ENCODE measurements at regions not wholly inside any gene's neighbourhood (a gene's known extent, or its start where the extent isn't known, plus 50 kb on each side); places are given as distances from the start of the nearest gene placed in this dataset.

- no peak overlapping the region for H3K27ac Mint-ChIP-seq
- H3K4me3 Mint-ChIP-seq: no peak overlapping the region
- peaks cover 4 to 12% (median 8%) of the 10 kb centered on the region in 3 donors for H3K4me1 Mint-ChIP-seq
- H3K36me3 Mint-ChIP-seq: no peaks in the 10 kb centered on the region
- no peaks in the 10 kb centered on the region for H3K27me3 Mint-ChIP-seq
- H3K9me3 Mint-ChIP-seq: peaks cover 2 to 8% (median 7%) of the 10 kb centered on the region in 3 donors
These were observed 54.2 kb upstream of the ANKRD1 start for GRCh38 chr10:90975096-90975495.

DNA sequence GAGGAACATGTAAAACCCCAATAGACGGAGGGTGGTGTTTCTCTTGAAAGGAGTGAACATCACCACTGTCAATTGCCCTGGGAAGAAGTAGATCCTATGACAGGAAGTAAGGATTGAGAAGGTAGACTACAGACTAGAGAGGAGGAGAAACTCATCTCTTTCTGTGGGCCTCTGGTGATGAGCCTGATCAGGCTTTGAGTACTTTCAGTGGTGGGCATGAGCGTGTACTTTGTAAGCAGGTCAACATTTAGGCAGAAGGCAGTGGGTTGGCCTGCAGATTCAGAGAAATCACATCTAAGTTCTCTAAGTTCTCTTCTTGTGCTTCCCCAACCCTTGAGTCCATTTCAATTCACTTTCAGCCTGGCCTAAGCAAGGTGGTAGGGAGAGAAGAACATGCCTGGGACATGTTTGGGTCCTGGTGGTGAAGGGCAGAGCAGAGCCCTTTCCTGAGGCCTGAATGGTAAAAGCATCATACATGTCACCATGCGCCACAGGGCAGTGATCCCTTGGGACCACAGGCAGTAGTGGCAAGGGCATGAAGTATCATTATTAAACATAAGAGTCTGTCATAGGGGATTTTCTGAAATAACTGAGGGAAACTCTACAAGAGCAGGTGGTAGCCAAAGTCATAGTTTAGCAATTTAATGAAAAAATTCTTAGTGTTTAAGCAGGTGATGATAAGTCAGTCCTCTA is 56.4 kb upstream of the ANKRD1 start:
- Mint-ChIP-seq H3K27me3 (no peaks in the 10 kb centered on the region), H3K27ac (no peak overlapping the region), H3K4me1 (peaks cover 4 to 12% (median 8%) of the 10 kb centered on the region in 3 donors), H3K36me3 (no peaks in the 10 kb centered on the region), H3K9me3 (peaks cover 2 to 8% (median 7%) of the 10 kb centered on the region in 3 donors), H3K4me3 (no peak overlapping the region)

- no peaks in the 10 kb centered on the region for H3K27me3 Mint-ChIP-seq
- no peak overlapping the region for H3K27ac Mint-ChIP-seq
- no peaks in the 10 kb centered on the region for H3K36me3 Mint-ChIP-seq
- no peak overlapping the region for H3K4me3 Mint-ChIP-seq
- H3K9me3 Mint-ChIP-seq: peaks cover 2 to 8% (median 7%) of the 10 kb centered on the region in 3 donors
- peaks cover 4 to 12% (median 9%) of the 10 kb centered on the region in 3 donors for H3K4me1 Mint-ChIP-seq
These were observed 57.1 kb upstream of the ANKRD1 start for GRCh38 chr10:90977855-90978486.

- peaks cover 8 to 18% (median 11%) of the 10 kb centered on the region in 3 donors for H3K4me1 Mint-ChIP-seq
- no peaks in the 10 kb centered on the region for H3K27me3 Mint-ChIP-seq
- no peaks in the 10 kb centered on the region for H3K9me3 Mint-ChIP-seq
- H3K4me3 Mint-ChIP-seq: no peak overlapping the region
- H3K27ac Mint-ChIP-seq: no peak overlapping the region
- H3K36me3 Mint-ChIP-seq: no peaks in the 10 kb centered on the region
These were observed 61.6 kb upstream of the ANKRD1 start for GRCh38 chr10:90982406-90983008.

GRCh38 chr10:90983914-90984549 is 63.1 kb upstream of the ANKRD1 start:
- Mint-ChIP-seq H3K27ac (peak overlapping the region in 1 of 3 donors; percentile 88), H3K4me3 (peak overlapping the region in 2 of 4 donors; percentile 7 to 35), H3K9me3 (no peaks in the 10 kb centered on the region), H3K27me3 (no peaks in the 10 kb centered on the region), H3K36me3 (no peaks in the 10 kb centered on the region), H3K4me1 (peaks cover 4 to 10% (median 7%) of the 10 kb centered on the region in 3 donors)

DNA sequence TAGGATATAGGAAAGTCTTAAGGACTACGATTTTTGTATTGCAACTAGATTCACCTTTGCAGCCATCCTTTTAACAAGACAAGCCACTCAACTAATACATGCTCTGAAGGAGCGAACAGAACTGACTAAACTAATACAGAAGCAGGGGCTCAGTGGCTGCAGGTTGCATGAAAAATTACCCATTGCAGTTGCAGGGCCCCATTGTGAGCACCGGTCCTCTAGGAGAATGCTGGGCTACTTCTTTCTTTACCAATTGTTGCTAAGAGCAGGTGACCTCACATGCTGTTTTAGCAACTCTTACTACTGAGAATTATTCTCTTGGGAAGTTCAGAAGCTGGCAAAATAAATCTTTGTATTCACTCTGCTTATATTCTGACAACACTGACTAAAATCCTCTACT is 64.0 kb upstream of the ANKRD1 start:
- H3K9me3 Mint-ChIP-seq: no peaks in the 10 kb centered on the region
- H3K36me3 Mint-ChIP-seq: no peaks in the 10 kb centered on the region
- H3K27me3 Mint-ChIP-seq: no peaks in the 10 kb centered on the region
- H3K4me1 Mint-ChIP-seq: peaks cover 4 to 10% (median 7%) of the 10 kb centered on the region in 3 donors
- no peak overlapping the region for H3K27ac Mint-ChIP-seq
- H3K4me3 Mint-ChIP-seq: no peak overlapping the region

DNA sequence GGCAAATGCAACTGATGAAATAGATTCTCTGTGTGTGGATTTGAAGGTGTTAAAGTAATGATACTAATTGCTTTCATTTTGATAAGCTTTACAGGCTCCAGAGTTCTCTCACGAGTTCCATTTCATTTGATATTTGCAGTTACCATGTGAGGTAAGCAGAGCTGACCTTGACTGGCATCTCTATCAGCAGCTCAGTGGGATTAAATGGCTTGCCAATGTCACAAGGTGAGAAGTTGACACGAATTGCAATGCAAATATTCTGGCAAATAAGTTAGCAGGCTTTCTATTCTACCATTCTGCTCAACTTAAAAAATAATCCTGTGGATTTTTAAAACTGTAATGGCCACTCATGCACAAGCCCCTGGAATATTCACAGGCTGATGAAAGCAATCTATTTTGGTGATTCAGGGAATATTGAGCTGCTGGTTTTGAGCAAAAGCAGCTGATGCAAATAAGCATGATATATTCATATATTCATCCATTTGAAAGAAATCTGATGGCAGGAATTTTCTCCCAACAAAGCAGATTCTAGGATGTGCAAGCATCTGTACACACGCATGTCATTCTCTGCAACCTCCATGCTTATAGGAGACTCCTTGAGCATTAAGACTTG is 64.5 kb upstream of the ANKRD1 start:
- no peak overlapping the region for H3K4me3 Mint-ChIP-seq
- no peaks in the 10 kb centered on the region for H3K27me3 Mint-ChIP-seq
- peaks cover 4 to 10% (median 7%) of the 10 kb centered on the region in 3 donors for H3K4me1 Mint-ChIP-seq
- no peak overlapping the region for H3K27ac Mint-ChIP-seq
- H3K36me3 Mint-ChIP-seq: no peaks in the 10 kb centered on the region
- no peaks in the 10 kb centered on the region for H3K9me3 Mint-ChIP-seq

- no peaks in the 10 kb centered on the region for H3K27me3 Mint-ChIP-seq
These were observed 65.4 kb upstream of the ANKRD1 start for GRCh38 chr10:90986136-90986760.

GRCh38 chr10:90986870-90987269 is 66.0 kb upstream of the ANKRD1 start:
- no peaks in the 10 kb centered on the region for H3K27me3 Mint-ChIP-seq
- H3K9me3 Mint-ChIP-seq: no peaks in the 10 kb centered on the region
- peaks cover 4 to 10% (median 7%) of the 10 kb centered on the region in 3 donors for H3K4me1 Mint-ChIP-seq
- H3K4me3 Mint-ChIP-seq: no peak overlapping the region
- no peaks in the 10 kb centered on the region for H3K36me3 Mint-ChIP-seq
- no peak overlapping the region for H3K27ac Mint-ChIP-seq

More at GRCh38 chr10:90986136-90986760, 65.4 kb upstream of the ANKRD1 start:
- Mint-ChIP-seq H3K4me1 (peaks cover 4 to 10% (median 7%) of the 10 kb centered on the region in 3 donors), H3K27ac (no peak overlapping the region), H3K36me3 (no peaks in the 10 kb centered on the region), H3K4me3 (no peak overlapping the region), H3K9me3 (no peaks in the 10 kb centered on the region)

DNA sequence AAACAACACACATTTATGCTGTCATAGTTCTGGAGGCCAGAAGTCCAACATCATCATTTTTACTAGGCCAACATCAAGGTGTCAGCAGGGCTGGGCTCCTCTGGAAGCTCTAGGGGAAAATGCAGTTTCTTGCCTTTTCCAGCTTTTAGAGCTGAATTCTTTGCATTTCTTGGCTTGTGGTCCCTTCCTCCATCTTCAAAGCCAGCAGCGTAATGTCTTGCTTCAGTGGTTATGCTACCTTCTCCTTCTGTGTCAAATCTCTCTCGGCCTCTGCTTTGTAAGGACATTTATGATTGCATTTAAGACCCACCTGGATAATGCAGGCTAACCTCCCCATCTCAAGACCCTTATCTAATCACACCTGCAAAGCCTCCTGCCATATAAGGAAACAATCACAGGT is 66.5 kb upstream of the ANKRD1 start:
- H3K4me3 Mint-ChIP-seq: no peak overlapping the region
- peaks cover 4 to 10% (median 7%) of the 10 kb centered on the region in 3 donors for H3K4me1 Mint-ChIP-seq
- peak overlapping the region in 1 of 3 donors; percentile 65 for H3K27ac Mint-ChIP-seq
- H3K36me3 Mint-ChIP-seq: no peaks in the 10 kb centered on the region
- no peaks in the 10 kb centered on the region for H3K9me3 Mint-ChIP-seq
- no peaks in the 10 kb centered on the region for H3K27me3 Mint-ChIP-seq

DNA sequence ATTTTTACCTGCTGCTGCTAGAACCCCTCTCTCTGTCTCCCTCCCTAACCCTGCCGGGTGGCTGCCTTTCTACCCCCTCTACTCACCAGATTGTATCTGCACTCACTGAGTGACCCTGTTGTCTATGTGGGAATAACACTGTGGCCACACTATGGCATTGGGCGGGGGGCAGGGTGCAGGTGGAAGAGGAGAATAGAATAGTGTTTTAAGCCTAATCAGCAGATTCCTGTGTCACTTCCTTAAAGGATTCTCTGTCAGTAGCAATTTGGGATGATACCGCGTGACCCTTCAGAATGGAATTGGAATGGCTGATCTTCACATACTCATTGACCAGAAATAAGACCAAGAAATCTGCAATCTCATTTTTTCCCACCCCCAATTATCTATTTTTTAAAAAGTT is 67.1 kb upstream of the ANKRD1 start:
- Mint-ChIP-seq H3K27ac (peak overlapping the region in 1 of 3 donors; percentile 78), H3K4me3 (peak overlapping the region in 1 of 4 donors; percentile 5), H3K27me3 (no peaks in the 10 kb centered on the region), H3K9me3 (no peaks in the 10 kb centered on the region), H3K4me1 (peaks cover 5 to 12% (median 6%) of the 10 kb centered on the region in 3 donors), H3K36me3 (no peaks in the 10 kb centered on the region)

- Mint-ChIP-seq H3K27ac (no peak overlapping the region), H3K4me1 (peaks cover 7 to 15% (median 14%) of the 10 kb centered on the region in 3 donors), H3K9me3 (no peaks in the 10 kb centered on the region), H3K27me3 (no peaks in the 10 kb centered on the region), H3K4me3 (no peak overlapping the region), H3K36me3 (no peaks in the 10 kb centered on the region)
These were observed 67.9 kb upstream of the ANKRD1 start for GRCh38 chr10:90988802-90989201.

DNA sequence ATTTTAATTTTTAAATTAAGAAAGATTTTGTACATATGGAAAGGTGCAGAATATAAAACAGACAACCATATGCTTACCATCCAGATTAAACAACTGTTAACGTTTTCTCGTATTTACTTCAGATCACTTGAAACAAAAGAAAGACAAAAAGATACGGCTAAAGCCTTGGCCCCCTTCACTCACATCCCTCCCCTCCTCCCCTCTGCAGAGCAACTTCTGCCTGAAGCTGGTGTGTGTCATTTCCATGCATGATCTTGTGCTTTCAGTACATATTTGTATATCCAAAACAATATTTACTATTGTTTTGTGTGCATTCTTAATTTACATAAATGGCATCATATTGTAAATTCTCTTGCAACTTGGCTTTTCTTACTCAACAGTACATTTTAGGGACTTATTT is 68.5 kb upstream of the ANKRD1 start:
- Mint-ChIP-seq H3K9me3 (no peaks in the 10 kb centered on the region), H3K36me3 (no peaks in the 10 kb centered on the region), H3K27ac (no peak overlapping the region), H3K4me1 (peaks cover 8 to 17% (median 11%) of the 10 kb centered on the region in 3 donors), H3K4me3 (no peak overlapping the region), H3K27me3 (no peaks in the 10 kb centered on the region)

DNA sequence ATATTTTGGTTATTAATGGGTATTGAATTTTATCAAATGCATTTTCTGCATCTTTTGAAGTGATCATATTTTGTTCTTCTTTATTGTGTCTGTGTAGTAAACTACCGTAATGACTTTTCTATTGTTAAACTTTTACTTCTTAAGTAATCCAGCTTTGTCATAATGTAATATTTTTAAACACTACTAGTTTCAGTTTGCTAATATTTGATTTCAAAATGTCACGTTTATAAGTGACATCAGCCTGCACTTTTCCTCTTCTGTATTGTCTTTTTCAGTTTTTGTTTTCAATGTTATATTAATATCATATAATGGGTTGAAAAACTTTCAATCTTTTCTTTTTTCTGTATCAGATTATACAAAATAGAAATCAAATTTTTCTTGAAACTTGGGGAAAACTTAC is 71.6 kb upstream of the ANKRD1 start:
- Mint-ChIP-seq H3K4me1 (peaks cover 8 to 17% (median 14%) of the 10 kb centered on the region in 3 donors), H3K27me3 (no peaks in the 10 kb centered on the region), H3K4me3 (no peak overlapping the region), H3K27ac (no peak overlapping the region), H3K9me3 (no peaks in the 10 kb centered on the region), H3K36me3 (no peaks in the 10 kb centered on the region)
